Fibroblast of pulmonary artery (primary cell): ENCODE measurements at regions not wholly inside any gene's neighbourhood (a gene's known extent, or its start where the extent isn't known, plus 50 kb on each side); places are given as distances from the start of the nearest gene placed in this dataset.
"Not testable (repeated sequence)": the region's sequence is repeated elsewhere in the genome, so short reads cannot be mapped to it uniquely, and the experiment has no call there.

ENCODE experiments used
- DNase-seq: peaks from one replicate; pipeline ENCODE4 v3.0.0-alpha.2; 2010; ENCODE audit warnings: low read depth
- H3K4me3 ChIP-seq: replicated peaks from 2 replicates; pipeline ENCODE4 v1.5.1; 2011; ENCODE audit warnings: low read depth, mild to moderate bottlenecking, control low read depth, low read length, moderate library complexity
- CTCF ChIP-seq: IDR thresholded peaks from 2 replicates; pipeline ENCODE4 v1.5.1; 2011; ENCODE audit warnings: mild to moderate bottlenecking, control low read depth, low read length, inconsistent platforms; ENCODE audit errors: missing control alignments

GRCh38 chr6:78530208-78530607, 337.1 kb upstream of the IRAK1BP1 start:
- no peak for DNase-seq
- TF ChIP-seq CTCF, result no peak
- no peak overlapping the region for H3K4me3 ChIP-seq

DNA sequence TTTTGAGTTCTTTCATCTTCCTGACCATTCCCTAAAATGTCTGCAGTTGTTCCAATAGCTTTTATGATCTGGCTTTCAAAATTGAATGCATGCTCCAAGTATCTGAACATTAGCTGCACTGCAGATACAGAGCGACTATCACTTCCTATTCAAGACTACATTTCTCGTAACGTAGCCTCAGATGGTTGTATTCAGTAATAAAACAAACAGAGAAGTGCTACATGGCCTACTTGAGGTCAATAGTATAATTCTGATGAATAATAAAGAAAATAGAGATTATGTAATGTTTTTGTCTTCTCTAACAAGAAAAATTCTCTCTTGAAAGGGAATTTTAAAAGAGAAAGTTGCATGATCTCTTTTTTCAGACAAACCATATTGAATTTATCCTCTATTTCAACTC, 333.9 kb upstream of the IRAK1BP1 start:
- H3K4me3 ChIP-seq, result no peak overlapping the region
- TF ChIP-seq CTCF, result no peak
- DNase-seq, result no peak

- no peak for DNase-seq
- H3K4me3 ChIP-seq, result no peak overlapping the region
- no peak for TF ChIP-seq CTCF
These were observed 333.5 kb upstream of the IRAK1BP1 start for GRCh38 chr6:78533876-78534275.

- TF ChIP-seq CTCF, result no peak
- H3K4me3 ChIP-seq, result no peak overlapping the region
- DNase-seq, result peak; percentile 21
These were observed 329.3 kb upstream of the IRAK1BP1 start for GRCh38 chr6:78538002-78538401.

DNA sequence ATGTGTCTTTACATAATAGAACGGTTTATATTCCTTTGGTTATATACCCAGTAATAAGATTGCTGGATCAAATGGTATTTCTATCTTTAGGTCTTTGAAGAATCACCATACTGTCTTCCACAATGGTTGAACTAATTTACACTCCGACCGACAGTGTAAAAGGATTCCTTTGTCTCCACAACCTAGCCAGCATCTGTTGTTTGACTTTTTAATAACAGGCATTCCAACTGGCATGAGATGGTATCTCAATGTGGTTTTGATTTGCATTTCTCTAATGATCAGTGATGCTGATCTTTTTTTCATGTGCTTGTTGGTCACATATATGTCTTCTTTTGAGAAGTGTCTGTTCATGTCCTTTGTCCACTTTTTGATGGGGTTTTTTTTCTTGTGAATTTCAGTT, 319.7 kb upstream of the IRAK1BP1 start:
- not testable (repeated sequence) for H3K4me3 ChIP-seq, DNase-seq

- no peak for TF ChIP-seq CTCF
- DNase-seq, result no peak
- no peak overlapping the region for H3K4me3 ChIP-seq
These were observed 316.0 kb upstream of the IRAK1BP1 start for GRCh38 chr6:78551361-78551760.

DNA sequence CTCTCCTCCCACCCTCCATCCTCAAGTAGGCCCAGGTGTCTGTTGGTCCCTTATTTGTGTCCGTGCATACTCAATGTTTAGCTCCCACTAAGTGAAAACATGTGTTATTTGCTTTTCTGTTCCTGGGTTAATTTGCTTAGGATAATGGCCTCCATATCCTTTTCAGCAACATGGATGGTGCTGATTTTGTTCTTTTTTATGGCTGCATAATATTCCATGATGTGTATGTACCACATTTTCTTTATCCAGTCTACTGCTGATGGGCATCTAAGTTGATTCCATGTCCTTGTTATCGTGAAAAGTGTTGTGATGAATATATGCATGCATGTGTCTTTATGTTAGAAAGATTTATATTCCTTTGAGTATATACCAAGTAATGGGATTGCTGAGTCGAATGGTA, 314.9 kb upstream of the IRAK1BP1 start:
- no peak for TF ChIP-seq CTCF

DNA sequence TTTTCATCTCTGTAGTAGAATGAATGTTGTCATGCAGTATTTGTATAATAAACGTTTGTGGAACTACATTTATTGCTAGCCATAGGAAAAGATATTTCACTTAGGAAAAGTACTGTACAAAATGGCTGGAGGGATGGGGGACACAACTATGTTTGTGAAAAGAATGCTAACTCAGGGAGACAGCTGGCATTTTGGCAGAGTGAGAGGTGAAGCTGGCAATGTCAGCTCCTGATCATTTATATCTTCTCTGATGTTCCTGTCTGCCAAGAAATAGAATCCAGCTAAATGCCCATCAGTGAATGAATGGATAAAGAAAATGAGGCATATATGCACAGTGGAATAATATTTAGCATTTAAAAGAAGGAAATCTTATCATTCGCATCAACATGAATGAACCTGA, 313.0 kb upstream of the IRAK1BP1 start:
- no peak for TF ChIP-seq CTCF
- no peak for DNase-seq
- H3K4me3 ChIP-seq, result no peak overlapping the region

More for the DNA sequence above, 314.9 kb upstream of the IRAK1BP1 start:
- H3K4me3 ChIP-seq, result no peak overlapping the region
- no peak for DNase-seq
